SK-N-SH (cell line): ENCODE measurements at regions not wholly inside any gene's neighbourhood (a gene's known extent, or its start where the extent isn't known, plus 50 kb on each side); places are given as distances from the start of the nearest gene placed in this dataset.
"Not testable (repeated sequence)": the region's sequence is repeated elsewhere in the genome, so short reads cannot be mapped to it uniquely, and the experiment has no call there.

Experiments used
- CTCF ChIA-PET: fragments of 300-600, 350-600 bp; formaldehyde crosslinking; extraction: SDS; loops from one replicate; lab custom pipeline; 2021; lab: Yijun Ruan, JAX
- POLR2A ChIA-PET: fragments of 350-600 bp; sonication (Branson Sonifier 250); formaldehyde crosslinking; extraction: SDS; loops from one replicate; lab custom pipeline; 2020; ENCODE audit warnings: antibody characterized with exemption, inconsistent platforms; lab: Yijun Ruan, JAX
- DNase-seq: peaks from one replicate; pipeline ENCODE4 v3.0.0; 2012
- H2AFZ ChIP-seq: fragments of 200-600 bp; sonication (generic); 2 replicates; pipeline ENCODE4 v1.8.1; 2016; ENCODE audit warnings: antibody characterized with exemption, mild to moderate bottlenecking, low read depth
- H3F3A ChIP-seq: fragments of 200-600 bp; sonication (generic); replicated peaks from 2 replicates; pipeline ENCODE3; 2016; ENCODE audit warnings: antibody characterized with exemption, mild to moderate bottlenecking; ENCODE audit not compliant: insufficient read depth
- H3K27ac ChIP-seq, 2 experiments: fragments of 200-500 bp in 1 of 2; fragments of 200-600 bp in 1 of 2; sonication (Bioruptor generic) in 1 of 2; sonication (generic), shearing (Covaris generic) in 1 of 2; 2 replicates each; pipeline versions ENCODE4 v1.5.1 to v1.6.1; 2014 to 2016; ENCODE audit warnings: low read depth in 2 of 2, inconsistent platforms in 1 of 2, low read length in 1 of 2, mild to moderate bottlenecking in 1 of 2, mixed read lengths in 1 of 2
- H3K27me3 ChIP-seq: fragments of 200-600 bp; sonication (generic), shearing (Covaris generic); 2 replicates; pipeline ENCODE4 v1.6.1; 2016; ENCODE audit warnings: mixed run types; ENCODE audit not compliant: insufficient read depth
- H3K36me3 ChIP-seq, 2 experiments: fragments of 200-500 bp in 1 of 2; fragments of 200-600 bp in 1 of 2; sonication (Bioruptor generic) in 1 of 2; sonication (generic) in 1 of 2; replicated peaks in 1 of 2; 2 replicates each; pipeline versions ENCODE3 to v1.5.1; 2014 to 2016; ENCODE audit warnings: low read length in 1 of 2, mild to moderate bottlenecking in 1 of 2; ENCODE audit not compliant: insufficient read depth in 2 of 2, control insufficient read depth in 1 of 2
- H3K4me1 ChIP-seq, 2 experiments: fragments of 200-500 bp in 1 of 2; fragments of 200-600 bp in 1 of 2; sonication (Bioruptor generic) in 1 of 2; sonication (generic), shearing (Covaris generic) in 1 of 2; 2 replicates each; pipeline versions ENCODE4 v1.5.1 to v1.6.1; 2014 to 2016; ENCODE audit warnings: low read depth in 1 of 2, low read length in 1 of 2, mixed run types in 1 of 2; ENCODE audit not compliant: insufficient read depth in 2 of 2, control insufficient read depth in 1 of 2
- H3K4me2 ChIP-seq: fragments of 200-600 bp; sonication (generic), shearing (Covaris generic); 2 replicates; pipeline ENCODE4 v1.6.1; 2017; ENCODE audit warnings: mixed run types
- H3K4me3 ChIP-seq, 2 experiments: fragments of 200-500 bp in 1 of 2; fragments of 200-600 bp in 1 of 2; sonication (Bioruptor generic) in 1 of 2; sonication (generic), shearing (Covaris generic) in 1 of 2; 2 replicates each; pipeline versions ENCODE4 v1.5.1 to v1.8.1; 2014 to 2016; ENCODE audit warnings: low read depth in 2 of 2, inconsistent platforms in 1 of 2, low read length in 1 of 2, mild to moderate bottlenecking in 1 of 2, mixed read lengths in 1 of 2, moderate library complexity in 1 of 2
- H3K79me2 ChIP-seq: fragments of 200-600 bp; sonication (generic); 2 replicates; pipeline ENCODE4 v1.8.1; 2017; ENCODE audit warnings: mild to moderate bottlenecking; ENCODE audit not compliant: insufficient read depth
- H3K9ac ChIP-seq: fragments of 200-600 bp; sonication (generic); 2 replicates; pipeline ENCODE4 v1.6.1; 2017; ENCODE audit warnings: mixed run types
- H3K9me2 ChIP-seq: fragments of 200-600 bp; sonication (generic); 2 replicates; pipeline ENCODE4 v1.6.1; 2017; ENCODE audit warnings: mixed run types
- H3K9me3 ChIP-seq: fragments of 200-600 bp; sonication (generic); 2 replicates; pipeline ENCODE4 v1.6.1; 2017; ENCODE audit warnings: mixed run types, mild to moderate bottlenecking, moderate library complexity
- H4K20me1 ChIP-seq: fragments of 200-600 bp; sonication (generic); 2 replicates; pipeline ENCODE4 v1.6.1; 2017; ENCODE audit warnings: mild to moderate bottlenecking, mixed run types; ENCODE audit not compliant: insufficient read depth
- CTCF ChIP-seq: fragments of 200-600 bp; sonication (generic); IDR thresholded peaks from 2 replicates; pipeline ENCODE4 v1.6.1; 2017; ENCODE audit warnings: antibody characterized with exemption, mild to moderate bottlenecking, moderate library complexity
- FOSL2 ChIP-seq: IDR thresholded peaks from 2 replicates; pipeline ENCODE4 v1.4.0; 2012; ENCODE audit warnings: low read depth, mild to moderate bottlenecking, moderate library complexity, borderline replicate concordance
- FOXJ3 ChIP-seq: sonication (generic); formaldehyde crosslinking; IDR thresholded peaks from 2 replicates; pipeline ENCODE4 v1.5.1; 2020; ENCODE audit warnings: mild to moderate bottlenecking, missing genetic modification reagents
- FOXM1 ChIP-seq: IDR thresholded peaks from 2 replicates; pipeline ENCODE4 v1.4.0; 2012; ENCODE audit warnings: low read depth, mild to moderate bottlenecking
- GATA2 ChIP-seq: sonication (generic); formaldehyde crosslinking; IDR thresholded peaks from 2 replicates; pipeline ENCODE4 v1.5.0; 2020; ENCODE audit warnings: mild to moderate bottlenecking, missing genetic modification reagents
- MAX ChIP-seq: IDR thresholded peaks from 2 replicates; pipeline ENCODE4 v1.4.0; 2012; ENCODE audit warnings: low read depth
- MXI1 ChIP-seq: IDR thresholded peaks from 2 replicates; pipeline ENCODE4 v1.6.1; 2012; ENCODE audit warnings: mild to moderate bottlenecking, low read depth, low read length, improper control_type of control experiment
- NRF1 ChIP-seq: IDR thresholded peaks from 2 replicates; pipeline ENCODE4 v1.6.1; 2012; ENCODE audit warnings: low read depth, mild to moderate bottlenecking, low read length
- RAD21 ChIP-seq: IDR thresholded peaks from 2 replicates; pipeline ENCODE4 v1.6.1; 2012; ENCODE audit warnings: mild to moderate bottlenecking, low read length
- RFX5 ChIP-seq: IDR thresholded peaks from 2 replicates; pipeline ENCODE4 v1.6.1; 2012; ENCODE audit warnings: mild to moderate bottlenecking, improper control_type of control experiment, low read length
- RXRA ChIP-seq: IDR thresholded peaks from 2 replicates; pipeline ENCODE4 v1.4.0; 2012; ENCODE audit warnings: low read depth, mild to moderate bottlenecking, borderline replicate concordance
- SIN3A ChIP-seq: IDR thresholded peaks from 2 replicates; pipeline ENCODE4 v1.6.1; 2012; ENCODE audit warnings: low read depth, mild to moderate bottlenecking, low read length, moderate library complexity, borderline replicate concordance
- TAF1 ChIP-seq: IDR thresholded peaks from 2 replicates; pipeline ENCODE4 v1.6.1; 2012; ENCODE audit warnings: low read depth, mild to moderate bottlenecking, low read length, moderate library complexity, borderline replicate concordance
- TEAD4 ChIP-seq: IDR thresholded peaks from 2 replicates; pipeline ENCODE4 v1.4.0; 2012; ENCODE audit warnings: mild to moderate bottlenecking, borderline replicate concordance; ENCODE audit not compliant: insufficient read depth
- USF2 ChIP-seq: fragments of 150-350 bp; IDR thresholded peaks from 2 replicates; pipeline ENCODE4 v1.6.1; 2017; ENCODE audit warnings: antibody characterized with exemption, low read length, low read depth, borderline replicate concordance
- YY1 ChIP-seq: IDR thresholded peaks from 2 replicates; pipeline ENCODE4 v1.4.0; 2012; ENCODE audit warnings: low read depth, mild to moderate bottlenecking
- WGBS: methylation state at CpG from one replicate; pipeline ENCODE4 v1.1.6; 2017; ENCODE audit warnings: low lambda C conversion rate; 5-methylcytosine and 5-hydroxymethylcytosine counted together

GRCh38 chr1:30160999-30161689 is 562.2 kb downstream of the MATN1 start:
- no peaks in the 10 kb centered on the region for H3K9me2 ChIP-seq
- no peaks in the 10 kb centered on the region for H3K79me2 ChIP-seq
- CTCF ChIA-PET: interaction anchor here (0.7 to 1.2 kb wide), 2 partner anchors 20 to 219 kb away, joined by 3 read pairs; no protein-coding TSS in a partner anchor
- 53% methylated on average over 12 of the region's 12 CpGs for WGBS
- no peaks in the 10 kb centered on the region for H4K20me1 ChIP-seq
- H3K4me2 ChIP-seq: no peak overlapping the region
- no peak overlapping the region for H3K9ac ChIP-seq
- TF ChIP-seq USF2: no peak
- TF ChIP-seq FOXJ3 (CRISPR knock-in tag): no peak
- no peak for TF ChIP-seq FOSL2
- no peak for TF ChIP-seq YY1
- TF ChIP-seq TEAD4: no peak
- no peak for TF ChIP-seq NRF1
- TF ChIP-seq MXI1: no peak
- no peak for TF ChIP-seq GATA2 (CRISPR knock-in tag)
- no peak for TF ChIP-seq FOXM1
- TF ChIP-seq RAD21: no peak
- TF ChIP-seq TAF1: no peak
- TF ChIP-seq CTCF: no peak
- TF ChIP-seq MAX: no peak
- no peaks in the 10 kb centered on the region; the same call in 1 of the 2 replicates for H3K9me3 ChIP-seq
- DNase-seq: no peak
- H3F3A ChIP-seq: no peaks in the 10 kb centered on the region
- no peak overlapping the region for H3K27ac ChIP-seq
- H2AFZ ChIP-seq: no peak overlapping the region
- H3K4me3 ChIP-seq: no peak overlapping the region
- no peaks in the 10 kb centered on the region for H3K27me3 ChIP-seq
- no peaks in the 10 kb centered on the region for H3K36me3 ChIP-seq
- H3K4me1 ChIP-seq: no peaks in the 10 kb centered on the region; a peak in 2 of 4 replicates
- POLR2A ChIA-PET: no interaction called here

GRCh38 chr1:30159015-30159414 is 564.4 kb downstream of the MATN1 start:
- no peaks in the 10 kb centered on the region for H3K79me2 ChIP-seq
- no peaks in the 10 kb centered on the region; the same call in 1 of the 2 replicates for H3K9me3 ChIP-seq
- no peaks in the 10 kb centered on the region for H3K27me3 ChIP-seq
- H2AFZ ChIP-seq: no peak overlapping the region
- no peak overlapping the region for H3K4me2 ChIP-seq
- ChIA-PET CTCF (interaction anchor here (0.6 kb wide), 1 partner anchor 9 kb away, joined by 3 read pairs; no protein-coding TSS in a partner anchor), POLR2A (no interaction called here)
- no peak for DNase-seq
- no peak overlapping the region for H3K4me3 ChIP-seq
- no peaks in the 10 kb centered on the region for H3F3A ChIP-seq
- H3K9me2 ChIP-seq: no peaks in the 10 kb centered on the region
- WGBS: 16% methylated on average over 3 of the region's 3 CpGs
- no peaks in the 10 kb centered on the region; a peak in 2 of 4 replicates for H3K4me1 ChIP-seq
- H3K36me3 ChIP-seq: no peaks in the 10 kb centered on the region
- TF ChIP-seq RXRA: no peak
- no peak for TF ChIP-seq RFX5
- TF ChIP-seq SIN3A: no peak
- H3K9ac ChIP-seq: no peak overlapping the region
- no peaks in the 10 kb centered on the region for H4K20me1 ChIP-seq
- no peak overlapping the region for H3K27ac ChIP-seq

- H3K4me3 ChIP-seq, H4K20me1 ChIP-seq, H3F3A ChIP-seq, H3K27ac ChIP-seq, H3K9me3 ChIP-seq, POLR2A ChIA-PET, DNase-seq, H3K36me3 ChIP-seq, H3K27me3 ChIP-seq, H3K4me2 ChIP-seq, H3K79me2 ChIP-seq, H3K4me1 ChIP-seq, H3K9ac ChIP-seq, H2AFZ ChIP-seq, H3K9me2 ChIP-seq: not testable (repeated sequence)
- WGBS: 51% methylated on average over 2 of the region's 2 CpGs
- CTCF ChIA-PET: interaction anchor here (0.6 to 1.8 kb wide), 3 partner anchors 12 to 225 kb away, joined by 3 to 4 read pairs (median 3); no protein-coding TSS in a partner anchor
Measured at GRCh38 chr1:30155698-30156097, 567.7 kb downstream of the MATN1 start.

- CTCF ChIA-PET: interaction anchor here (0.6 to 1.8 kb wide), 4 partner anchors 13 to 552 kb away, joined by 3 to 4 read pairs (median 3); no protein-coding TSS in a partner anchor
- POLR2A ChIA-PET: not testable (repeated sequence)
Measured at GRCh38 chr1:30155253-30155652, 568.1 kb downstream of the MATN1 start.

More at GRCh38 chr1:30155253-30155652, 568.1 kb downstream of the MATN1 start:
- not testable (repeated sequence) for H3F3A ChIP-seq, H3K36me3 ChIP-seq, H3K4me1 ChIP-seq, H3K9ac ChIP-seq, DNase-seq, H3K9me3 ChIP-seq, H3K27me3 ChIP-seq, H4K20me1 ChIP-seq, H3K4me2 ChIP-seq, H3K27ac ChIP-seq, H3K4me3 ChIP-seq, H3K79me2 ChIP-seq, H2AFZ ChIP-seq, H3K9me2 ChIP-seq
- 38% methylated on average over 3 of the region's 3 CpGs for WGBS
